ENCODE measurements at regions not wholly inside any gene's neighbourhood (a gene's known extent, or its start where the extent isn't known, plus 50 kb on each side); places are given as distances from the start of the nearest gene placed in this dataset.

DNA sequence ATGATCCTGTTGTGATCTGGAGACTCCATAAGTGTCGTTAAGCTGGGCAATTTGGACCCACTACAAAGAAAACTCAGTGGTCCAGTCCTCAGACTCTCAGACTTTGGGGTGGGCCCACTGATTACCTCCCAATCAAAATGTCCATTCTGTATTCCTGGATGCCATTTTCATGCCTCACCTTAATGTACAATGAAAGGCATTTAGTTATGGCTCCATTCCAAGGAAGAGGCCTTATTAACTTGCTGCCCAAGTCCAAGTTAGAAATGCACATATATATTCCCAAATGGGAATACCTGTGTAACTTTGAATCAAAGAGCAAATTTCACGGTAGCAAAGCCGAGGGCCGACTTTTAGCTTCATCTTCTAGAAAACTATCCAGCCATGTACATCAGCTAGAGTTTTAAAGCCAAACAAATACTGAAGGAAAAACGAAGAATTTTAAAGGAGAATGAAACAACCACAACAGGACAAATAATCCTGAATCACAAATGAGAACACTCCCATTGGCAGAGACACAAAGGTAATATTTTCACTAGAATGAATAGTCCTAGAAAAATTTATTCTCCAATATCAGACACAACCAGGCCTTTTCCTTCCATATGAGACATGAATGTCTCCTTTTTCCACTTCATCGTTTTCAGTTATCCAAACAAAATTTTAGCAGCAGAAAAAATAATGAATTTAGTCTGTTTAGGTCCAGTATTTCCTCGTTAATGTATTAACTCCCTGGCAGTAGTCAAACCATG is 63.7 kb upstream of the HHIP start:
- peaks cover 13% of the 10 kb centered on the region for H3K9me2 ChIP-seq (ENCODE audit: insufficient read depth)
- DNase-seq (ENCODE audit: low spot score), result no peak
- no peaks in the 10 kb centered on the region for H3K27me3 Mint-ChIP-seq (ENCODE audit: insufficient read depth, low read depth, poor library complexity)
- no peak overlapping the region for H2AFZ ChIP-seq
- no peak overlapping the region for H3K4me2 ChIP-seq
- H3K4me3 Mint-ChIP-seq, result no peak overlapping the region
- no peaks in the 10 kb centered on the region for H3K27me3 ChIP-seq (ENCODE audit: insufficient read depth)
- no peaks in the 10 kb centered on the region for H3K36me3 Mint-ChIP-seq (ENCODE audit: low read depth)
- H4K20me1 ChIP-seq (replicated peaks; ENCODE audit: insufficient read depth), result no peaks in the 10 kb centered on the region
- H3K4me3 ChIP-seq, result no peak overlapping the region
- H3K4me1 Mint-ChIP-seq, result no peaks in the 10 kb centered on the region; the same call in 2 of the 3 replicates
- H3K27ac ChIP-seq (ENCODE audit: low read depth), result no peak overlapping the region
- no peaks in the 10 kb centered on the region for H3K4me1 ChIP-seq (ENCODE audit: insufficient read depth)
- peaks cover under 1% of the 10 kb centered on the region; the same call in 1 of the 3 replicates for H3K9me3 Mint-ChIP-seq
- no peaks in the 10 kb centered on the region for H3K79me2 ChIP-seq (replicated peaks; ENCODE audit: insufficient read depth)
- H3F3A ChIP-seq (replicated peaks; ENCODE audit: low read depth), result no peaks in the 10 kb centered on the region
- no peak for ATAC-seq
- no peak overlapping the region for H3K27ac Mint-ChIP-seq
- H3K36me3 ChIP-seq (ENCODE audit: insufficient read depth), result no peaks in the 10 kb centered on the region; the same call in 1 of the 2 replicates
- TF ChIP-seq, protein P1, sequence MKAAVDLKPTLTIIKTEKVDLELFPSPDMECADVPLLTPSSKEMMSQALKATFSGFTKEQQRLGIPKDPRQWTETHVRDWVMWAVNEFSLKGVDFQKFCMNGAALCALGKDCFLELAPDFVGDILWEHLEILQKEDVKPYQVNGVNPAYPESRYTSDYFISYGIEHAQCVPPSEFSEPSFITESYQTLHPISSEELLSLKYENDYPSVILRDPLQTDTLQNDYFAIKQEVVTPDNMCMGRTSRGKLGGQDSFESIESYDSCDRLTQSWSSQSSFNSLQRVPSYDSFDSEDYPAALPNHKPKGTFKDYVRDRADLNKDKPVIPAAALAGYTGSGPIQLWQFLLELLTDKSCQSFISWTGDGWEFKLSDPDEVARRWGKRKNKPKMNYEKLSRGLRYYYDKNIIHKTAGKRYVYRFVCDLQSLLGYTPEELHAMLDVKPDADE (IDR thresholded peaks at IDR 0.05), result no peak
- TF ChIP-seq, protein P2, sequence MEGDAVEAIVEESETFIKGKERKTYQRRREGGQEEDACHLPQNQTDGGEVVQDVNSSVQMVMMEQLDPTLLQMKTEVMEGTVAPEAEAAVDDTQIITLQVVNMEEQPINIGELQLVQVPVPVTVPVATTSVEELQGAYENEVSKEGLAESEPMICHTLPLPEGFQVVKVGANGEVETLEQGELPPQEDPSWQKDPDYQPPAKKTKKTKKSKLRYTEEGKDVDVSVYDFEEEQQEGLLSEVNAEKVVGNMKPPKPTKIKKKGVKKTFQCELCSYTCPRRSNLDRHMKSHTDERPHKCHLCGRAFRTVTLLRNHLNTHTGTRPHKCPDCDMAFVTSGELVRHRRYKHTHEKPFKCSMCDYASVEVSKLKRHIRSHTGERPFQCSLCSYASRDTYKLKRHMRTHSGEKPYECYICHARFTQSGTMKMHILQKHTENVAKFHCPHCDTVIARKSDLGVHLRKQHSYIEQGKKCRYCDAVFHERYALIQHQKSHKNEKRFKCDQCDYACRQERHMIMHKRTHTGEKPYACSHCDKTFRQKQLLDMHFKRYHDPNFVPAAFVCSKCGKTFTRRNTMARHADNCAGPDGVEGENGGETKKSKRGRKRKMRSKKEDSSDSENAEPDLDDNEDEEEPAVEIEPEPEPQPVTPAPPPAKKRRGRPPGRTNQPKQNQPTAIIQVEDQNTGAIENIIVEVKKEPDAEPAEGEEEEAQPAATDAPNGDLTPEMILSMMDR (conservative IDR thresholded peaks at IDR 0.05; ENCODE audit: low read depth in 2 of 2), result no peak
- no peak for TF ChIP-seq POLR2AphosphoS5 (IDR thresholded peaks at IDR 0.05; ENCODE audit: low read depth)
- TF ChIP-seq, protein P3, sequence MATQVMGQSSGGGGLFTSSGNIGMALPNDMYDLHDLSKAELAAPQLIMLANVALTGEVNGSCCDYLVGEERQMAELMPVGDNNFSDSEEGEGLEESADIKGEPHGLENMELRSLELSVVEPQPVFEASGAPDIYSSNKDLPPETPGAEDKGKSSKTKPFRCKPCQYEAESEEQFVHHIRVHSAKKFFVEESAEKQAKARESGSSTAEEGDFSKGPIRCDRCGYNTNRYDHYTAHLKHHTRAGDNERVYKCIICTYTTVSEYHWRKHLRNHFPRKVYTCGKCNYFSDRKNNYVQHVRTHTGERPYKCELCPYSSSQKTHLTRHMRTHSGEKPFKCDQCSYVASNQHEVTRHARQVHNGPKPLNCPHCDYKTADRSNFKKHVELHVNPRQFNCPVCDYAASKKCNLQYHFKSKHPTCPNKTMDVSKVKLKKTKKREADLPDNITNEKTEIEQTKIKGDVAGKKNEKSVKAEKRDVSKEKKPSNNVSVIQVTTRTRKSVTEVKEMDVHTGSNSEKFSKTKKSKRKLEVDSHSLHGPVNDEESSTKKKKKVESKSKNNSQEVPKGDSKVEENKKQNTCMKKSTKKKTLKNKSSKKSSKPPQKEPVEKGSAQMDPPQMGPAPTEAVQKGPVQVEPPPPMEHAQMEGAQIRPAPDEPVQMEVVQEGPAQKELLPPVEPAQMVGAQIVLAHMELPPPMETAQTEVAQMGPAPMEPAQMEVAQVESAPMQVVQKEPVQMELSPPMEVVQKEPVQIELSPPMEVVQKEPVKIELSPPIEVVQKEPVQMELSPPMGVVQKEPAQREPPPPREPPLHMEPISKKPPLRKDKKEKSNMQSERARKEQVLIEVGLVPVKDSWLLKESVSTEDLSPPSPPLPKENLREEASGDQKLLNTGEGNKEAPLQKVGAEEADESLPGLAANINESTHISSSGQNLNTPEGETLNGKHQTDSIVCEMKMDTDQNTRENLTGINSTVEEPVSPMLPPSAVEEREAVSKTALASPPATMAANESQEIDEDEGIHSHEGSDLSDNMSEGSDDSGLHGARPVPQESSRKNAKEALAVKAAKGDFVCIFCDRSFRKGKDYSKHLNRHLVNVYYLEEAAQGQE (IDR thresholded peaks at IDR 0.05; ENCODE audit: unreplicated experiment), result no peak

DNA sequence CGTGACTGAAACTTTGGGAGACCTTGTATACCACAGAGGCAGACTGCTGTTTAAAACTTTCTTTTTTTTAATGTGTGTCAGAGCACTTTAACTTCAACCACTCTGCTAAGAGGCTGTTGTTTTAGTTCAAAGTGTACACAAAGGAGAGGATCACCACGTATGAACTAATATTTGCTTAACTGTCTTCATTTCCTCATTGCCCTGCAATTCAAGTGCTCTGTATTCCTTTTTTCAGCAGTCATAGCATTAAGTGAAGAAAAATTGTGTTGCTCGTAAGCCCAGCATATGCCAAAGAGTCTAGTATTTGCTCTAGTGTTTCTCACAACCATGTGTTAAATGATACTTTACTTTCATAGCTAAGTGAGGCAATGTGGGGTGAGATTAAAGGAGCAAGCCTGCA is 63.0 kb upstream of the HHIP start:
- no peak for DNase-seq (ENCODE audit: low spot score)
- Histone ChIP-seq H3K27ac (ENCODE audit: low read depth) (no peak overlapping the region), H3K4me1 (ENCODE audit: insufficient read depth) (no peaks in the 10 kb centered on the region), H3K4me3 (no peak overlapping the region), H3K36me3 (ENCODE audit: insufficient read depth) (no peaks in the 10 kb centered on the region; the same call in 1 of the 2 replicates), H4K20me1 (replicated peaks; ENCODE audit: insufficient read depth) (no peaks in the 10 kb centered on the region), H2AFZ (no peak overlapping the region), H3K4me2 (no peak overlapping the region), H3F3A (replicated peaks; ENCODE audit: low read depth) (no peaks in the 10 kb centered on the region), H3K27me3 (ENCODE audit: insufficient read depth) (no peaks in the 10 kb centered on the region), H3K9me2 (ENCODE audit: insufficient read depth) (peaks cover 15% of the 10 kb centered on the region), H3K79me2 (replicated peaks; ENCODE audit: insufficient read depth) (no peaks in the 10 kb centered on the region)
- H3K4me3 Mint-ChIP-seq, result no peak overlapping the region
- ATAC-seq, result no peak
- H3K4me1 Mint-ChIP-seq, result no peaks in the 10 kb centered on the region; the same call in 2 of the 3 replicates
- H3K36me3 Mint-ChIP-seq (ENCODE audit: low read depth), result peaks cover 4% of the 10 kb centered on the region; the same call in 2 of the 3 replicates
- peaks cover 6% of the 10 kb centered on the region for H3K9me3 Mint-ChIP-seq
- no peak overlapping the region for H3K27ac Mint-ChIP-seq
- no peaks in the 10 kb centered on the region for H3K27me3 Mint-ChIP-seq (ENCODE audit: insufficient read depth, low read depth, poor library complexity)
- TF ChIP-seq CREB1 (CRISPR knock-in tag; IDR thresholded peaks at IDR 0.05; ENCODE audit: low read depth) (no peak), JUNB (IDR thresholded peaks at IDR 0.05; ENCODE audit: unreplicated experiment) (no peak), ZNF331 (CRISPR knock-in tag; IDR thresholded peaks at IDR 0.05; ENCODE audit: low read depth) (no peak), STAT1 (IDR thresholded peaks at IDR 0.05; ENCODE audit: unreplicated experiment) (no peak), EZH2phosphoT487 (IDR thresholded peaks at IDR 0.05; ENCODE audit: unreplicated experiment) (no peak), EZH2 (IDR thresholded peaks at IDR 0.05; ENCODE audit: low read depth, unreplicated experiment) (no peak)
- TF ChIP-seq, protein P3 (IDR thresholded peaks at IDR 0.05; ENCODE audit: unreplicated experiment), result no peak
- TF ChIP-seq, protein P1 (IDR thresholded peaks at IDR 0.05), result no peak
